Activated naive CD4-positive, alpha-beta T cell treated with anti-CD3 and anti-CD28 coated beads, Interleukin-2, amount 10 ng/mL, durations not matched to agents 7 days and 5 days (primary cell): ENCODE measurements at regions not wholly inside any gene's neighbourhood (a gene's known extent, or its start where the extent isn't known, plus 50 kb on each side); places are given as distances from the start of the nearest gene placed in this dataset.
"Not testable (repeated sequence)": the region's sequence is repeated elsewhere in the genome, so short reads cannot be mapped to it uniquely, and the experiment has no call there.

ENCODE experiments used
- CTCF ChIA-PET: fragments of 350-600 bp; sonication (Branson Sonifier 250); formaldehyde crosslinking; loops from one replicate; lab custom pipeline; 2021; ENCODE audit warnings: antibody characterized with exemption; lab: Charles Lee
- DNase-seq: peaks from one replicate; pipeline ENCODE4 v3.0.0-alpha.2; 2020
- H3K27ac Mint-ChIP-seq: one replicate; pipeline ENCODE4 v1.8.0; 2021; ENCODE audit warnings: mild to moderate bottlenecking, moderate library complexity, mixed read lengths
- H3K27me3 Mint-ChIP-seq: one replicate; pipeline ENCODE4 v1.8.0; 2021; ENCODE audit warnings: mild to moderate bottlenecking, mixed read lengths
- H3K36me3 Mint-ChIP-seq: one replicate; pipeline ENCODE4 v1.8.0; 2021; ENCODE audit warnings: mixed read lengths
- H3K4me1 Mint-ChIP-seq: one replicate; pipeline ENCODE4 v1.8.0; 2021; ENCODE audit warnings: mixed read lengths
- H3K4me3 Mint-ChIP-seq: one replicate; pipeline ENCODE4 v1.8.0; 2021; ENCODE audit warnings: mild to moderate bottlenecking, moderate library complexity, mixed read lengths
- H3K9me3 Mint-ChIP-seq: one replicate; pipeline ENCODE4 v1.8.0; 2021; ENCODE audit warnings: mixed read lengths

DNA sequence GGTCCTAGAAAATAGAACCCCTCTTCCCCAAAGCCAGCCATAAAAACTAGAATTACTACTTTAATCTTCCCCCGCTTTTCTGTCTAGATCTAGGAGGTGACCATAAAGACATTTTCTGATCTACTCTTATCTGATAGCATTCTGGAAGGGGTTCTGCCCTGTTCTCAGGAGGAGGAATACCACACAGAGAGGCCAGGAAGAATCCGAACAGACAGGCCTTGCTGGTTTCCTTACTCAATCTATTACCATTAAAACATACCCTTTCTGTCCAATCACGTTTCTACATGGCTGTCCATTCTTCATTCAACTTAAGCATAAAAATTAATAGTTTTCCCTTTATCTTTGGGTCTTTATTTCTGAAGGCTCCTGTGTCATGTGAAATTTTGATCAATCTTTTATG is 198.7 kb downstream of the GPAT3 start:
- no peak overlapping the region for H3K4me3 Mint-ChIP-seq
- H3K36me3 Mint-ChIP-seq = no peaks in the 10 kb centered on the region
- CTCF ChIA-PET = no interaction called here
- peaks cover 8% of the 10 kb centered on the region for H3K27me3 Mint-ChIP-seq
- H3K9me3 Mint-ChIP-seq = no peaks in the 10 kb centered on the region
- no peak for DNase-seq
- no peak overlapping the region for H3K27ac Mint-ChIP-seq
- H3K4me1 Mint-ChIP-seq = no peaks in the 10 kb centered on the region

DNA sequence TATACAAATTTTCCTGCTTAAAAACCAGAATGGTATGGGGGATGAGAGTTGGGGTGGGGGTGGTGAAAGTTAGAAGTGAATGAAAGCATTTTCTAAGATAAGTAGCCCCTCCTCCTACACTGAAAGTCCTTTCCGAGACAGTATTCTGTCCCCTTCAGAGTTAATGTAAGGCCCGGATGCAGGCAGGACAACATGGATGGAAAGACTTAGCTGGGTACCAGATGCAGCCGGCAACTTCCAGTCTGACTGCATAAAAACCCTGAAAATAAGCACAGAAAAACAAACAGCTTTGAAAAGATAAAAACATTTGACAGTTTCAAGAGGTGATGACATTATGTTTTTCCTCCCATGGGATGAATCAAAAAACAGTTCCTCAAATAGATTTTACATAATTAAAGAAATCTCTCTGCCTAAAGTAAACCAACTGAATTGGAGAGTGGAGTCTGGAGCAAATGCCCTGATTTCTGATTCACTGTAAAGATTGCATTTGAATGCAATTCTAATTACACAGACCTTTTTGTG is 196.3 kb downstream of the GPAT3 start:
- Mint-ChIP-seq H3K9me3 (no peaks in the 10 kb centered on the region), H3K4me1 (no peaks in the 10 kb centered on the region), H3K27me3 (peaks cover 11% of the 10 kb centered on the region), H3K4me3 (no peak overlapping the region), H3K36me3 (no peaks in the 10 kb centered on the region), H3K27ac (no peak overlapping the region)
- CTCF ChIA-PET = no interaction called here
- DNase-seq = no peak

DNA sequence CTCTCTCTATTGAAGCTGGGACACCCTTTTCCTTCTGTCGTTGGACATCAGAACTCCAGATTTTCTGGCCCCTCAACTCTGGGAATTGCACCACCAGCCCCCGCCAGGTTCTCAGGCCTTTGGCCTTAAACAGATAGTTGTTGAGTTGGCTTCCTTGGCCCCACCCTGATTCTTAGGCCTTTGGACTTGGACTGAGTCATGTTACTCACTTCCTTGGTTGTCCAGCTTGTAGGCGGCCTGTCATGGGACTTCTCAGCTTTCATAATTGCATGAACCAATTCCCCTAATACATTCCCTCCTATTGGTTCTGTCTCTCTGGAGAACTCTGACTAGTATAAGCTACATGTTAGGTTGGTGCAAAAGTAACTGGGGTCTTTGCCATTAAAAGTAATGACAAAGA is 195.7 kb downstream of the GPAT3 start:
- H3K4me1 Mint-ChIP-seq = no peaks in the 10 kb centered on the region
- no peaks in the 10 kb centered on the region for H3K9me3 Mint-ChIP-seq
- no peaks in the 10 kb centered on the region for H3K36me3 Mint-ChIP-seq
- no peak overlapping the region for H3K4me3 Mint-ChIP-seq
- H3K27me3 Mint-ChIP-seq = peaks cover 11% of the 10 kb centered on the region
- CTCF ChIA-PET = no interaction called here
- DNase-seq = no peak
- H3K27ac Mint-ChIP-seq = no peak overlapping the region

GRCh38 chr4:83730958-83731357 is 195.1 kb downstream of the GPAT3 start:
- H3K4me1 Mint-ChIP-seq, H3K9me3 Mint-ChIP-seq, DNase-seq, H3K36me3 Mint-ChIP-seq, CTCF ChIA-PET, H3K27ac Mint-ChIP-seq, H3K27me3 Mint-ChIP-seq, H3K4me3 Mint-ChIP-seq: not testable (repeated sequence)

- Mint-ChIP-seq H3K4me1 (no peaks in the 10 kb centered on the region), H3K36me3 (no peaks in the 10 kb centered on the region), H3K9me3 (no peaks in the 10 kb centered on the region), H3K27me3 (peaks cover 6% of the 10 kb centered on the region), H3K27ac (no peak overlapping the region), H3K4me3 (no peak overlapping the region)
- DNase-seq = no peak
- CTCF ChIA-PET = no interaction called here
Observed at GRCh38 chr4:83728191-83728590, 192.3 kb downstream of the GPAT3 start.

GRCh38 chr4:83725336-83726085 is 189.6 kb downstream of the GPAT3 start:
- CTCF ChIA-PET = no interaction called here
- Mint-ChIP-seq H3K4me3 (no peak overlapping the region), H3K36me3 (no peaks in the 10 kb centered on the region), H3K27me3 (peaks cover 6% of the 10 kb centered on the region), H3K27ac (no peak overlapping the region), H3K4me1 (no peaks in the 10 kb centered on the region), H3K9me3 (no peaks in the 10 kb centered on the region)
- DNase-seq = no peak

GRCh38 chr4:83724485-83725335 is 188.8 kb downstream of the GPAT3 start:
- no peak for DNase-seq
- no peaks in the 10 kb centered on the region for H3K36me3 Mint-ChIP-seq
- no peaks in the 10 kb centered on the region for H3K4me1 Mint-ChIP-seq
- no peaks in the 10 kb centered on the region for H3K9me3 Mint-ChIP-seq
- CTCF ChIA-PET = no interaction called here
- peaks cover 6% of the 10 kb centered on the region for H3K27me3 Mint-ChIP-seq
- H3K27ac Mint-ChIP-seq = no peak overlapping the region
- no peak overlapping the region for H3K4me3 Mint-ChIP-seq

GRCh38 chr4:83723609-83724008 is 187.7 kb downstream of the GPAT3 start:
- Mint-ChIP-seq H3K4me1 (no peaks in the 10 kb centered on the region), H3K27ac (no peak overlapping the region), H3K36me3 (no peaks in the 10 kb centered on the region), H3K27me3 (peaks cover 6% of the 10 kb centered on the region), H3K4me3 (no peak overlapping the region), H3K9me3 (no peaks in the 10 kb centered on the region)
- DNase-seq = no peak
- CTCF ChIA-PET = no interaction called here

DNA sequence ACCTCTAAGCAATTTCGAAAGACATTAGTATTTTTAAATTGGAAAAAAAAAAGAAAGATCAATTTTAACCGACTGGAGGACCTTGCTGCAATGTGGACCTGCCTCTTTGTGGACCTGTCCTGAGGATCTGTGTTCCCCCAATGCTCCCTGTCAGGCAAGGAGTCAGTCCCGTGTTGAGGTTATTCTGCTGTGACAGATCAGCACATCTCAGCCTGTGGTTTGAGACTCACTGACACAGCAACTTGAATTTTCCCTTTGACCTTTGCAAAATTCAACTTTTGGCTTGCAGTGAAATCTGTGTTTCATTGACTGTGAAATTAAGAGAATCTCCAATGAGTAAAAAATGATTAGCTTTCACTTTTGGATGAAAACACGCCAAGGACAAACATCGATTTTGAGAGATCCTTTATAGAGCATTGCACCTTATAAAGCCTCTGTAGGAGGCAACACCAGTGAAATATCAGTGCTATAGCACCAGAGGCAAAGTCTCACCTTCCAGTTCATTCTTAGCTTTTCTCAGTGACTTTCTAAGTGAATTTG is 186.9 kb downstream of the GPAT3 start:
- Mint-ChIP-seq H3K36me3 (no peaks in the 10 kb centered on the region), H3K4me1 (no peaks in the 10 kb centered on the region), H3K27ac (no peak overlapping the region), H3K4me3 (no peak overlapping the region), H3K27me3 (peaks cover 6% of the 10 kb centered on the region), H3K9me3 (no peaks in the 10 kb centered on the region)
- no peak for DNase-seq
- CTCF ChIA-PET = no interaction called here

- no peak for DNase-seq
- CTCF ChIA-PET = no interaction called here
- Mint-ChIP-seq H3K27me3 (peaks cover 7% of the 10 kb centered on the region), H3K4me3 (no peak overlapping the region), H3K27ac (no peak overlapping the region), H3K4me1 (no peaks in the 10 kb centered on the region), H3K36me3 (no peaks in the 10 kb centered on the region), H3K9me3 (no peaks in the 10 kb centered on the region)
Observed at GRCh38 chr4:83716874-83717273, 181.0 kb downstream of the GPAT3 start.

DNA sequence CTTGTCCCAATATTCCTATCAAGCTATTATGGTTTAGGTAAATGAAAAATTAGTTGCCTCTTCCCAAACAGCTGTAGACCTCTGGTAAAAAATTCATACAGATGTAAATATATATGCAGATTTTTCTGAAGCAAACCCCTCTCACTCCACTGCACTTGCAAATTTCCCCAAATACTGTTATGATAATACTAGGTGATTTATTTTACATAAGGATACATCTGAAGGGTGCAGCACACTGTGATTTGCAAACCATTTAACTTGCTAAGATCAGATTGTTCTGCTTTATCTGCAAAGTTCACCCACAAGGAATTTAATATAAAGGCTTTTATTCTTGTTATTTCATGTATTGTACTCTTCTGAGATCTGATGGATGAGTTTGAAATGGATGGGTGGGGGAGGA is 177.0 kb downstream of the GPAT3 start:
- DNase-seq = no peak
- Mint-ChIP-seq H3K27me3 (peaks cover 7% of the 10 kb centered on the region), H3K36me3 (no peaks in the 10 kb centered on the region), H3K4me1 (no peaks in the 10 kb centered on the region), H3K27ac (no peak overlapping the region), H3K4me3 (no peak overlapping the region), H3K9me3 (no peaks in the 10 kb centered on the region)
- CTCF ChIA-PET = no interaction called here

- Mint-ChIP-seq H3K4me1 (no peaks in the 10 kb centered on the region), H3K27me3 (peaks cover 3% of the 10 kb centered on the region), H3K36me3 (no peaks in the 10 kb centered on the region), H3K4me3 (no peak overlapping the region), H3K27ac (no peak overlapping the region), H3K9me3 (no peaks in the 10 kb centered on the region)
- CTCF ChIA-PET = no interaction called here
- DNase-seq = no peak
Observed at GRCh38 chr4:83709627-83710026, 173.7 kb downstream of the GPAT3 start.

- no peaks in the 10 kb centered on the region for H3K4me1 Mint-ChIP-seq
- no peak overlapping the region for H3K27ac Mint-ChIP-seq
- no peaks in the 10 kb centered on the region for H3K9me3 Mint-ChIP-seq
- DNase-seq = no peak
- H3K36me3 Mint-ChIP-seq = no peaks in the 10 kb centered on the region
- H3K27me3 Mint-ChIP-seq = peaks cover 3% of the 10 kb centered on the region
- CTCF ChIA-PET = no interaction called here
- no peak overlapping the region for H3K4me3 Mint-ChIP-seq
Observed at GRCh38 chr4:83708500-83709175, 172.7 kb downstream of the GPAT3 start.

- Mint-ChIP-seq H3K36me3 (no peaks in the 10 kb centered on the region), H3K27ac (no peak overlapping the region), H3K27me3 (peaks cover 3% of the 10 kb centered on the region), H3K9me3 (peaks cover 5% of the 10 kb centered on the region), H3K4me3 (no peak overlapping the region), H3K4me1 (no peaks in the 10 kb centered on the region)
- DNase-seq = no peak
- CTCF ChIA-PET = no interaction called here
Observed at GRCh38 chr4:83704786-83705185, 168.9 kb downstream of the GPAT3 start.
